ENCODE measurements at regions not wholly inside any gene's neighbourhood (a gene's known extent, or its start where the extent isn't known, plus 50 kb on each side); places are given as distances from the start of the nearest gene placed in this dataset.

- CTCF ChIA-PET: no interaction called here
- TF ChIP-seq, protein P1, sequence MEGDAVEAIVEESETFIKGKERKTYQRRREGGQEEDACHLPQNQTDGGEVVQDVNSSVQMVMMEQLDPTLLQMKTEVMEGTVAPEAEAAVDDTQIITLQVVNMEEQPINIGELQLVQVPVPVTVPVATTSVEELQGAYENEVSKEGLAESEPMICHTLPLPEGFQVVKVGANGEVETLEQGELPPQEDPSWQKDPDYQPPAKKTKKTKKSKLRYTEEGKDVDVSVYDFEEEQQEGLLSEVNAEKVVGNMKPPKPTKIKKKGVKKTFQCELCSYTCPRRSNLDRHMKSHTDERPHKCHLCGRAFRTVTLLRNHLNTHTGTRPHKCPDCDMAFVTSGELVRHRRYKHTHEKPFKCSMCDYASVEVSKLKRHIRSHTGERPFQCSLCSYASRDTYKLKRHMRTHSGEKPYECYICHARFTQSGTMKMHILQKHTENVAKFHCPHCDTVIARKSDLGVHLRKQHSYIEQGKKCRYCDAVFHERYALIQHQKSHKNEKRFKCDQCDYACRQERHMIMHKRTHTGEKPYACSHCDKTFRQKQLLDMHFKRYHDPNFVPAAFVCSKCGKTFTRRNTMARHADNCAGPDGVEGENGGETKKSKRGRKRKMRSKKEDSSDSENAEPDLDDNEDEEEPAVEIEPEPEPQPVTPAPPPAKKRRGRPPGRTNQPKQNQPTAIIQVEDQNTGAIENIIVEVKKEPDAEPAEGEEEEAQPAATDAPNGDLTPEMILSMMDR (IDR thresholded peaks at IDR 0.05; ENCODE audit: low read depth, low read length): no peak
- DNase-seq (ENCODE audit: low read depth, low spot score): no peak
These were observed 197.2 kb downstream of the GRXCR1 start for GRCh38 chr4:43089730-43090129.

GRCh38 chr4:43103048-43103447 lies 210.5 kb downstream of the GRXCR1 start:
- DNase-seq (ENCODE audit: low read depth, low spot score): no peak
- no peak overlapping the region for H3K4me3 ChIP-seq (ENCODE audit: low read depth, low read length)
- CTCF ChIA-PET: no interaction called here
- H3K9me3 ChIP-seq (ENCODE audit: control insufficient read depth, insufficient read depth, low read length): no peaks in the 10 kb centered on the region; the same call in 1 of the 2 replicates
- no peak overlapping the region for H3K27ac ChIP-seq (ENCODE audit: low read depth, low read length)
- TF ChIP-seq, protein P1 (IDR thresholded peaks at IDR 0.05; ENCODE audit: low read depth, low read length): no peak
- no peaks in the 10 kb centered on the region for H3K27me3 ChIP-seq (ENCODE audit: control insufficient read depth, insufficient read depth, low read length)
- POLR2A ChIA-PET: no interaction called here

More at GRCh38 chr4:43089730-43090129, 197.2 kb downstream of the GRXCR1 start:
- Histone ChIP-seq H3K27ac (ENCODE audit: low read depth, low read length) (no peak overlapping the region), H3K4me3 (ENCODE audit: low read depth, low read length) (no peak overlapping the region), H3K27me3 (ENCODE audit: control insufficient read depth, insufficient read depth, low read length) (no peaks in the 10 kb centered on the region), H3K9me3 (ENCODE audit: control insufficient read depth, insufficient read depth, low read length) (no peaks in the 10 kb centered on the region)
- POLR2A ChIA-PET: no interaction called here

GRCh38 chr4:43112139-43112538 lies 219.6 kb downstream of the GRXCR1 start:
- no peaks in the 10 kb centered on the region for H3K27me3 ChIP-seq (ENCODE audit: control insufficient read depth, insufficient read depth, low read length)
- CTCF ChIA-PET: interaction anchor here (0.6 kb wide), 1 partner anchor 17 kb away, joined by 4 read pairs; no protein-coding TSS in a partner anchor
- POLR2A ChIA-PET: no interaction called here
- TF ChIP-seq, protein P1 (IDR thresholded peaks at IDR 0.05; ENCODE audit: low read depth, low read length): no peak
- no peak overlapping the region for H3K4me3 ChIP-seq (ENCODE audit: low read depth, low read length)
- no peak overlapping the region for H3K27ac ChIP-seq (ENCODE audit: low read depth, low read length)
- no peaks in the 10 kb centered on the region for H3K9me3 ChIP-seq (ENCODE audit: control insufficient read depth, insufficient read depth, low read length)
- DNase-seq (ENCODE audit: low read depth, low spot score): no peak

- Histone ChIP-seq H3K4me3 (ENCODE audit: low read depth, low read length) (no peak overlapping the region), H3K27me3 (ENCODE audit: control insufficient read depth, insufficient read depth, low read length) (no peaks in the 10 kb centered on the region), H3K9me3 (ENCODE audit: control insufficient read depth, insufficient read depth, low read length) (no peaks in the 10 kb centered on the region), H3K27ac (ENCODE audit: low read depth, low read length) (no peak overlapping the region)
- ChIA-PET CTCF (no interaction called here), POLR2A (no interaction called here)
- TF ChIP-seq, protein P1 (IDR thresholded peaks at IDR 0.05; ENCODE audit: low read depth, low read length): no peak
- no peak for DNase-seq (ENCODE audit: low read depth, low spot score)
These were observed 220.7 kb downstream of the GRXCR1 start for GRCh38 chr4:43113196-43113595.

DNA sequence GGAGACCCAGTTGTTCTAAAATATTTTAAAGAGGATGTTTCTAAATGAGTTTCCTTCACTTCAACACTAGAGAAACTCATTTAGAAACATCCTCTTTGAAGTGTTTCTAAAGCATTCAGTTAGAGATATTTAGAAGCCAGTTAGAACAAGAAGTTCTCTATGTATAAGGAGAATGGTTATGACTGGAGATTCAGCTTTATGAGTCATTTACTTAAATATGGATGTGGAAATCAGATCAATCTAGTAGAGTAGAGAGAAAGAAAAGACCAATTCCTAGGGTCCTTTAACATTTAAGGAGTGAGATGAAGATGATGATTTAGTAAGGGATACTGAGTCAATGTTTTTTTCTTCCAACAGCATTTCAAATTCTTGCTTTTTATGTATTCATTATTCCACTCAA lies 234.1 kb downstream of the GRXCR1 start:
- ChIA-PET CTCF (no interaction called here), POLR2A (no interaction called here)
- no peak overlapping the region for H3K27ac ChIP-seq (ENCODE audit: low read depth, low read length)
- H3K9me3 ChIP-seq (ENCODE audit: control insufficient read depth, insufficient read depth, low read length): no peaks in the 10 kb centered on the region
- TF ChIP-seq, protein P1 (IDR thresholded peaks at IDR 0.05; ENCODE audit: low read depth, low read length): no peak
- H3K27me3 ChIP-seq (ENCODE audit: control insufficient read depth, insufficient read depth, low read length): no peaks in the 10 kb centered on the region
- H3K4me3 ChIP-seq (ENCODE audit: low read depth, low read length): no peak overlapping the region
- no peak for DNase-seq (ENCODE audit: low read depth, low spot score)
